Psoas muscle (tissue), 7 donors: ENCODE measurements at regions not wholly inside any gene's neighbourhood (a gene's known extent, or its start where the extent isn't known, plus 50 kb on each side); places are given as distances from the start of the nearest gene placed in this dataset.

ENCODE experiments used
- ATAC-seq, 4 donors: fragments of 200-7000 bp; cut with Tn5 transposase; one replicate each; pipeline ENCODE4 v1.9.1; 2020; ENCODE audit warnings: moderate library complexity in 3 of 4, mild to moderate bottlenecking in 2 of 4
- DNase-seq, 2 donors: peaks; one replicate each; pipeline ENCODE4 v3.0.0-alpha.2; 2020
- H3K27ac ChIP-seq: fragments of 200-600 bp; one replicate; pipeline ENCODE4 v1.8.0; 2022
- H3K27me3 ChIP-seq, 3 donors: fragments of 200-600 bp in 1 of 3; one replicate each; pipeline versions ENCODE4 v1.6.1 to v1.8.0; 2013 to 2022; ENCODE audit warnings: low read length in 2 of 3, mild to moderate bottlenecking in 2 of 3, moderate library complexity in 1 of 3; ENCODE audit not compliant: insufficient read depth in 3 of 3
- H3K36me3 ChIP-seq, 2 donors: fragments of 200-600 bp in 1 of 2; one replicate each; pipeline versions ENCODE4 v1.6.1 to v1.8.0; 2013 to 2022; ENCODE audit warnings: low read depth in 1 of 2, mild to moderate bottlenecking in 1 of 2, moderate library complexity in 1 of 2; ENCODE audit not compliant: insufficient read depth in 1 of 2
- H3K4me1 ChIP-seq: fragments of 200-600 bp; one replicate; pipeline ENCODE4 v1.8.0; 2022
- H3K4me3 ChIP-seq: fragments of 200-600 bp; one replicate; pipeline ENCODE4 v1.8.0; 2022; ENCODE audit warnings: mild to moderate bottlenecking
- H3K9me3 ChIP-seq: fragments of 200-600 bp; one replicate; pipeline ENCODE4 v1.8.0; 2022
- CTCF ChIP-seq: fragments of 200-600 bp; IDR thresholded peaks from one replicate; pipeline ENCODE4 v1.8.0; 2022; ENCODE audit warnings: antibody characterized with exemption
- WGBS, 3 donors: extraction: QIAGEN DNeasy Blood & Tissue Kit; methylation state at CpG; one replicate each; pipeline versions ENCODE4 v1.1.6 to v1.1.7; 2013; 5-methylcytosine and 5-hydroxymethylcytosine counted together
- intact Hi-C, 2 donors: fragments of 100-400 bp; cut with DNase I; formaldehyde crosslinking; loops; one replicate each; pipeline versions ENCODE4 v1.11.0 to v1.14.2; 2022
- donor health status: healthy with polysubstance abuse.
- donor health status: DM: no; HTN: no; CAD: no; lungs with moderate emphysema.
- donor health status: Bipolar disorder and iron deficiency.
- donor health status: healthy.
- donor health status: DM: yes; HTN: yes; CAD: no.
- donor health status: DM: no; HTN: no; CAD: no.
- donor health status: DM: yes; HTN: yes; CAD: no.

- H3K36me3 ChIP-seq: no peaks in the 10 kb centered on the region
- no peaks in the 10 kb centered on the region for H3K9me3 ChIP-seq
- DNase-seq: no peak
- ATAC-seq: no peak
- no peak overlapping the region for H3K27ac ChIP-seq
- intact Hi-C loops: loop anchor here in 1 of 2 donors (10.0 kb wide), 1 partner anchor 197 kb away; no protein-coding TSS in a partner anchor
- peaks cover 9% of the 10 kb centered on the region for H3K4me1 ChIP-seq
- no peaks in the 10 kb centered on the region for H3K27me3 ChIP-seq
- whole genome bisulfite sequencing, 3 donors: 72 to 78% (median 77%) methylated on average over 5 of the region's 5 CpGs
- no peak for TF ChIP-seq CTCF
- no peak overlapping the region for H3K4me3 ChIP-seq
These were observed 211.2 kb downstream of the NUAK1 start for GRCh38 chr12:105927564-105927963.

- Histone ChIP-seq H3K4me1 (peaks cover 2% of the 10 kb centered on the region), H3K9me3 (no peaks in the 10 kb centered on the region), H3K27me3 (no peaks in the 10 kb centered on the region), H3K4me3 (no peak overlapping the region), H3K27ac (no peak overlapping the region), H3K36me3 (no peaks in the 10 kb centered on the region)
- ATAC-seq (no peak), DNase-seq (no peak)
- 69 to 80% (median 73%) methylated on average over 3 of the region's 3 CpGs for WGBS, 3 donors
- TF ChIP-seq CTCF: no peak
- intact Hi-C loops: loop anchor here in 1 of 2 donors (10.0 kb wide), 1 partner anchor 196 kb away; no protein-coding TSS in a partner anchor
These were observed 210.3 kb downstream of the NUAK1 start for GRCh38 chr12:105928436-105928835.

- no peak overlapping the region for H3K4me3 ChIP-seq
- no peak for TF ChIP-seq CTCF
- 91 to 96% (median 94%) methylated on average over 1 of the region's 1 CpG for WGBS, 3 donors
- H3K36me3 ChIP-seq: no peaks in the 10 kb centered on the region
- H3K27ac ChIP-seq: no peak overlapping the region
- peaks cover 4% of the 10 kb centered on the region for H3K4me1 ChIP-seq
- intact Hi-C loops: loop anchor here in 1 of 2 donors (10.0 kb wide), 1 partner anchor 196 kb away; no protein-coding TSS in a partner anchor
- DNase-seq (no peak), ATAC-seq (no peak)
- H3K27me3 ChIP-seq: no peaks in the 10 kb centered on the region
- no peaks in the 10 kb centered on the region for H3K9me3 ChIP-seq
These were observed 209.6 kb downstream of the NUAK1 start for GRCh38 chr12:105929192-105929591.

- H3K9me3 ChIP-seq: no peaks in the 10 kb centered on the region
- peaks cover 20% of the 10 kb centered on the region for H3K4me1 ChIP-seq
- intact Hi-C loops: loop anchor here in 1 of 2 donors (5.0 kb wide), 1 partner anchor 201 kb away; no protein-coding TSS in a partner anchor
- no peaks in the 10 kb centered on the region for H3K27me3 ChIP-seq
- no peak for DNase-seq
- 79 to 90% (median 85%) methylated on average over 10 of the region's 10 CpGs for WGBS, 3 donors
- H3K27ac ChIP-seq: no peak overlapping the region
- no peak for ATAC-seq
- no peak overlapping the region for H3K4me3 ChIP-seq
- no peaks in the 10 kb centered on the region for H3K36me3 ChIP-seq
- TF ChIP-seq CTCF: no peak
These were observed 207.9 kb downstream of the NUAK1 start for GRCh38 chr12:105930557-105931503.
